Osteocyte (in vitro differentiated cells): ENCODE measurements at regions not wholly inside any gene's neighbourhood (a gene's known extent, or its start where the extent isn't known, plus 50 kb on each side); places are given as distances from the start of the nearest gene placed in this dataset.
A peak's percentile ranks its signal among the peaks of the same experiment; 100 is the strongest.

Experiments
- DNase-seq: peaks from one replicate; pipeline ENCODE4 v3.0.0; 2021; ENCODE audit warnings: mixed read lengths; ENCODE audit not compliant: unreplicated experiment; ENCODE audit errors: extremely low spot score
- H3K27ac Mint-ChIP-seq: one replicate; pipeline ENCODE4 v1.8.0; 2021; ENCODE audit warnings: mild to moderate bottlenecking, mixed read lengths; ENCODE audit not compliant: unreplicated experiment
- H3K27me3 Mint-ChIP-seq: one replicate; pipeline ENCODE4 v1.8.0; 2021; ENCODE audit warnings: mixed read lengths; ENCODE audit not compliant: unreplicated experiment
- H3K36me3 Mint-ChIP-seq: one replicate; pipeline ENCODE4 v1.8.0; 2021; ENCODE audit warnings: mixed read lengths; ENCODE audit not compliant: unreplicated experiment
- H3K4me1 Mint-ChIP-seq: one replicate; pipeline ENCODE4 v1.8.0; 2021; ENCODE audit warnings: mixed read lengths; ENCODE audit not compliant: unreplicated experiment
- H3K4me3 Mint-ChIP-seq: one replicate; pipeline ENCODE4 v1.8.0; 2021; ENCODE audit warnings: mild to moderate bottlenecking, moderate library complexity, mixed read lengths; ENCODE audit not compliant: unreplicated experiment
- H3K9me3 Mint-ChIP-seq: one replicate; pipeline ENCODE4 v1.8.0; 2021; ENCODE audit warnings: mixed read lengths; ENCODE audit not compliant: unreplicated experiment
- TF ChIP-seq, protein P1 (sequence below): fragments of 200-600 bp; sonication (generic); IDR thresholded peaks from 2 replicates; pipeline ENCODE4 v1.5.0; 2021; ENCODE audit warnings: antibody characterized with exemption, mild to moderate bottlenecking, moderate library complexity

DNA sequence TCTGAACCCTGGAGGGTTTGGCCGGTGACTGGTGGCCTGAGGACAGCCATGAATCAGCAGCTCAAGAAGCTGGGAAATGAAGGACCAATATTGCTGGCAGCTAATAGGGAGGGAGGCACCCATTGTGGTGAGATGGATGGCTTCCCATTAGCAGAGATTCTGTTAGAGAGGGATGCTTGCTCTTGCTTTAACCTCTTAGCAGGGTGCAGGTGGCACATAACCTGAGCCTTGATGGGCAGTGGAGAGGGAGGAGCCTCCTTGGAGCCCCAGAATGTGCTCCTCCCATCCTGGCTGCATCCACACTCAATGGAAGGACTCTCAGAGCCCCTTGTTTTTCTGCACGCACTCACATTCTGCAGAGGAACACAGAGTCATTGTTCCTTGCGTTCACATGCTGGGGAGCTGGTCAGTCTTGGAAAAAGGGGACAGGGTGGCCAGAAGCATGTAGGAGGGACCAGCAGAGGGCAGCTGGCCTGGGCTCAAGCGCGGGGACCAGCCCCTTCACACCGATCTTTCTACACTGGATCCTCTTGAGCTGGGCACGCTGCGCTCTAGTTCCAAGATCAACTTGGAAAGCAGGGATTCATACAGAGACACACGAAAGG lies 161.8 kb downstream of the MED10 start:
- Mint-ChIP-seq H3K36me3 (no peaks in the 10 kb centered on the region), H3K9me3 (peaks cover 18% of the 10 kb centered on the region), H3K4me3 (no peak overlapping the region), H3K4me1 (no peaks in the 10 kb centered on the region), H3K27ac (no peak overlapping the region), H3K27me3 (no peaks in the 10 kb centered on the region)
- peak; percentile 56 for DNase-seq
- TF ChIP-seq, protein P1, sequence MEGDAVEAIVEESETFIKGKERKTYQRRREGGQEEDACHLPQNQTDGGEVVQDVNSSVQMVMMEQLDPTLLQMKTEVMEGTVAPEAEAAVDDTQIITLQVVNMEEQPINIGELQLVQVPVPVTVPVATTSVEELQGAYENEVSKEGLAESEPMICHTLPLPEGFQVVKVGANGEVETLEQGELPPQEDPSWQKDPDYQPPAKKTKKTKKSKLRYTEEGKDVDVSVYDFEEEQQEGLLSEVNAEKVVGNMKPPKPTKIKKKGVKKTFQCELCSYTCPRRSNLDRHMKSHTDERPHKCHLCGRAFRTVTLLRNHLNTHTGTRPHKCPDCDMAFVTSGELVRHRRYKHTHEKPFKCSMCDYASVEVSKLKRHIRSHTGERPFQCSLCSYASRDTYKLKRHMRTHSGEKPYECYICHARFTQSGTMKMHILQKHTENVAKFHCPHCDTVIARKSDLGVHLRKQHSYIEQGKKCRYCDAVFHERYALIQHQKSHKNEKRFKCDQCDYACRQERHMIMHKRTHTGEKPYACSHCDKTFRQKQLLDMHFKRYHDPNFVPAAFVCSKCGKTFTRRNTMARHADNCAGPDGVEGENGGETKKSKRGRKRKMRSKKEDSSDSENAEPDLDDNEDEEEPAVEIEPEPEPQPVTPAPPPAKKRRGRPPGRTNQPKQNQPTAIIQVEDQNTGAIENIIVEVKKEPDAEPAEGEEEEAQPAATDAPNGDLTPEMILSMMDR, result no peak

DNA sequence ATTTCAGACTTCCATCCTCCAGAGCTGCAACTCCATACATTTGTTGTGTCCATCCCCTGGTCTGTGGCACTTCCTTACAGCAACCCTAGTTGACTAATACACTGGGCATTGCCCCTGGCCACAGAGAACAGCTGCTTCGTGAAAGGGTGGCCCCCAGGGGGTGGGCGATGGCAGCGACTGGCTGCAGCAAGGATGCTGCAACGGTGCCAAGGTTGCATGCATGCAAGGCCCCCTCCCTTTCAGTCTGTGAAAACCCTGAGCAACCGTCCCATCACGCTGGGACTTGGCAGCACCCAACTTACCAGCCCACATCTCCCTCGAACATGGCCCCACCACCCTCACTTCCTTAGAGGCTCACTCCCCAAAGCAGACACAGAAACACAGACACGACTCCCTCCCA lies 162.5 kb downstream of the MED10 start:
- no peaks in the 10 kb centered on the region for H3K36me3 Mint-ChIP-seq

DNA sequence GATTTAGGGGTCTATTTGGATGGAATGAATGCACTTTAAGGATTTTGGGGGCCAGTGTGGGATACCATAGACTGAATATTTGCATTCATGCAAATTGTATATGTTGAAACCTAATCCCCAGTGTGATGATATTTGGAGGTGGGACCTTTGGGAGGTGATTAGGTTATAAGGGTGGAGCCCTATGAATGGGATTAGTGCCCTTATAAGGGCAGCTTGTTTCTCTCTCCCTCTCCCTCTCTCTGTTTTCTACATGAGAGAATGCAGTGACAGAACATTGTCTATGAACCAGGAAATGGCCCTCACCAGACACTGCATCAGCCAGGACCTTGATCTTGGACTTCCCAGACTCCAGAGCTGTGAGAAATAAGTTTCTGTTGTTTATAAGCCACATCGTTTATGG lies 166.1 kb downstream of the MED10 start:
- Mint-ChIP-seq H3K4me1 (no peaks in the 10 kb centered on the region), H3K27ac (no peak overlapping the region), H3K27me3 (no peaks in the 10 kb centered on the region), H3K4me3 (no peak overlapping the region), H3K9me3 (peaks cover 35% of the 10 kb centered on the region), H3K36me3 (no peaks in the 10 kb centered on the region)
- no peak for DNase-seq
- TF ChIP-seq, protein P1, result no peak

More for the DNA sequence above, 162.5 kb downstream of the MED10 start:
- H3K9me3 Mint-ChIP-seq, result peaks cover 19% of the 10 kb centered on the region
- H3K27ac Mint-ChIP-seq, result no peak overlapping the region
- no peaks in the 10 kb centered on the region for H3K27me3 Mint-ChIP-seq
- no peaks in the 10 kb centered on the region for H3K4me1 Mint-ChIP-seq
- peak; percentile 77 for DNase-seq
- no peak overlapping the region for H3K4me3 Mint-ChIP-seq
- TF ChIP-seq, protein P1, result no peak

DNA sequence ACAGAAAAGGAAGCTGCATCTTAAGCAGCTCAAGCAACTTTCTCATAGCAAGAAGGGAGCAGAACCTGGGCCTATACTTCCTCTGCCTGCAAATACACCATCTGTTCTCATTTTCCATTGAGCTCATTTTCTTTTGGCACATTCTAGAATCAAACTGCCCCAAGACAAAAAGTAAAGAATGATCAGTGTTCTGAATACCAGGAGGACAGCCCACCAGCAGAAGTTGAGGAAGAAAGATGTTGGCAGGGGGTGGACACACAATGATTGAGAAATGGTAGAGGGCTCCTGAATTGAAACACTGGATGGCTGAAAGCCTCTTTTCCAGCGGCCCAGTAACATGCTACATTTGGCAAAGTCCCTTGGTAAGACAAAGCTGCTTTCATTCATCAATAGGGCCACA lies 171.8 kb downstream of the MED10 start:
- TF ChIP-seq, protein P1, result no peak
- Mint-ChIP-seq H3K9me3 (peaks cover 36% of the 10 kb centered on the region), H3K27me3 (no peaks in the 10 kb centered on the region), H3K27ac (no peak overlapping the region), H3K36me3 (no peaks in the 10 kb centered on the region), H3K4me1 (no peaks in the 10 kb centered on the region), H3K4me3 (no peak overlapping the region)
- DNase-seq, result no peak

DNA sequence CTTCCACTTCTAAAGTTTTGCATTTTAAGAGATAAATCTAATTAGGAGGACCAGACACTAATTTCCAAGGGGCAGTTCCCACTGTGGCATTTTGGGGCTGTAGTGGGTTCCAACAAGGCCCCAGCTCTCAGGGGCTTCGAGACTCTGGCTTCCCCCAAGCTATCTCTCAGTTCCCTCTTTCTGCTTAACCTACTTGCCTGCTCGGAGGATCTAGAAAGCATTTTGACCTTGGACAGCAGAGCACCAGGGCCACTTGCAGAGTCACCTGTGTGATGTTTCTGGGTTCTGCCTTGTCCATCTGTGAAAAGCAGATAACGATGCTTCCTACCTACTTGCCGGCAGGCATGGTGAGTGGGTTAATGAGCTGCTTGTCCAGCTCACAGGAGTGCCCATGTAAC lies 175.4 kb downstream of the MED10 start:
- Mint-ChIP-seq H3K27ac (no peak overlapping the region), H3K36me3 (no peaks in the 10 kb centered on the region), H3K4me3 (no peak overlapping the region), H3K4me1 (no peaks in the 10 kb centered on the region), H3K9me3 (peaks cover 24% of the 10 kb centered on the region), H3K27me3 (no peaks in the 10 kb centered on the region)
- DNase-seq, result no peak
- TF ChIP-seq, protein P1, result no peak
